ENCODE measurements at regions not wholly inside any gene's neighbourhood (a gene's known extent, or its start where the extent isn't known, plus 50 kb on each side); places are given as distances from the start of the nearest gene placed in this dataset.

- Mint-ChIP-seq H3K27me3 (ENCODE audit: insufficient read depth) (no peaks in the 10 kb centered on the region), H3K27ac (no peak overlapping the region), H3K4me3 (no peak overlapping the region), H3K36me3 (ENCODE audit: low read depth) (no peaks in the 10 kb centered on the region), H3K4me1 (no peaks in the 10 kb centered on the region), H3K9me3 (peaks cover 33% of the 10 kb centered on the region)
- no peak for TF ChIP-seq CTCF (conservative IDR thresholded peaks at IDR 0.05)
- Histone ChIP-seq H3K4me3 (ENCODE audit: low read length) (no peak overlapping the region), H3K27ac (ENCODE audit: low read depth, low read length) (no peak overlapping the region), H3K9me3 (ENCODE audit: control insufficient read depth, low read length) (peaks cover 27% of the 10 kb centered on the region), H3K4me1 (ENCODE audit: control insufficient read depth, insufficient read depth, low read length) (no peaks in the 10 kb centered on the region), H3K36me3 (ENCODE audit: control insufficient read depth, insufficient read depth, low read length) (no peaks in the 10 kb centered on the region), H3K9ac (ENCODE audit: extremely low read depth, low read length, poor library complexity, severe bottlenecking) (no peak overlapping the region), H3K27me3 (ENCODE audit: control insufficient read depth, insufficient read depth, low read length, poor library complexity, severe bottlenecking) (no peaks in the 10 kb centered on the region)
- DNase-seq, result no peak
- WGBS, 2 experiments (ENCODE audit: insufficient coverage in 1 of 2, insufficient read length in 1 of 2), result 100% methylated on average over 1 of the region's 1 CpG; no CpG with 5 or more reads in 1 of the 2 experiments
Measured at GRCh38 chr4:141858437-141858836, 222.1 kb downstream of the IL15 start.

- Histone ChIP-seq H3K4me3 (ENCODE audit: low read length) (no peak overlapping the region), H3K9me3 (ENCODE audit: control insufficient read depth, low read length) (peaks cover 13% of the 10 kb centered on the region), H3K27me3 (ENCODE audit: control insufficient read depth, insufficient read depth, low read length, poor library complexity, severe bottlenecking) (no peaks in the 10 kb centered on the region), H3K4me1 (ENCODE audit: control insufficient read depth, insufficient read depth, low read length) (no peaks in the 10 kb centered on the region), H3K9ac (ENCODE audit: extremely low read depth, low read length, poor library complexity, severe bottlenecking) (no peak overlapping the region), H3K36me3 (ENCODE audit: control insufficient read depth, insufficient read depth, low read length) (no peaks in the 10 kb centered on the region), H3K27ac (ENCODE audit: low read depth, low read length) (no peak overlapping the region)
- Mint-ChIP-seq H3K4me3 (no peak overlapping the region), H3K9me3 (peaks cover 15% of the 10 kb centered on the region), H3K36me3 (ENCODE audit: low read depth) (no peaks in the 10 kb centered on the region), H3K4me1 (peaks cover 1% of the 10 kb centered on the region), H3K27me3 (ENCODE audit: insufficient read depth) (no peaks in the 10 kb centered on the region), H3K27ac (no peak overlapping the region)
- TF ChIP-seq CTCF (conservative IDR thresholded peaks at IDR 0.05), result peak; percentile 67
- no peak for DNase-seq
- 78 to 98% methylated on average over 1 of the region's 1 CpG for WGBS, 2 experiments (ENCODE audit: insufficient coverage in 1 of 2, insufficient read length in 1 of 2)
Measured at GRCh38 chr4:141860974-141861373, 224.6 kb downstream of the IL15 start.

- no peak for TF ChIP-seq CTCF (conservative IDR thresholded peaks at IDR 0.05)
- WGBS, 2 experiments (ENCODE audit: insufficient coverage in 1 of 2, insufficient read length in 1 of 2), result 100% methylated on average over 1 of the region's 1 CpG; no CpG with 5 or more reads in 1 of the 2 experiments
- no peak overlapping the region for H3K4me3 ChIP-seq (ENCODE audit: low read length)
- H3K27me3 ChIP-seq (ENCODE audit: control insufficient read depth, insufficient read depth, low read length, poor library complexity, severe bottlenecking), result peaks cover 9% of the 10 kb centered on the region
- H3K36me3 Mint-ChIP-seq (ENCODE audit: low read depth), result peaks cover 14% of the 10 kb centered on the region
- H3K4me1 ChIP-seq (ENCODE audit: control insufficient read depth, insufficient read depth, low read length), result no peaks in the 10 kb centered on the region
- H3K36me3 ChIP-seq (ENCODE audit: control insufficient read depth, insufficient read depth, low read length), result no peaks in the 10 kb centered on the region
- peaks cover 32% of the 10 kb centered on the region for H3K9me3 ChIP-seq (ENCODE audit: control insufficient read depth, low read length)
- peaks cover 28% of the 10 kb centered on the region for H3K9me3 Mint-ChIP-seq
- no peak overlapping the region for H3K4me3 Mint-ChIP-seq
- H3K9ac ChIP-seq (ENCODE audit: extremely low read depth, low read length, poor library complexity, severe bottlenecking), result no peak overlapping the region
- H3K27ac ChIP-seq (ENCODE audit: low read depth, low read length), result no peak overlapping the region
- no peak for DNase-seq
- H3K27me3 Mint-ChIP-seq (ENCODE audit: insufficient read depth), result peaks cover 18% of the 10 kb centered on the region
- H3K4me1 Mint-ChIP-seq, result peaks cover 21% of the 10 kb centered on the region
- no peak overlapping the region for H3K27ac Mint-ChIP-seq
Measured at GRCh38 chr4:141870152-141870551, 233.8 kb downstream of the IL15 start.

All from endodermal cell (in vitro differentiated cells).